H1 (cell line): ENCODE measurements at regions not wholly inside any gene's neighbourhood (a gene's known extent, or its start where the extent isn't known, plus 50 kb on each side); places are given as distances from the start of the nearest gene placed in this dataset.

Experiments
- CTCF ChIA-PET: fragments of 300-600 bp; sonication (Branson Sonifier 250); formaldehyde crosslinking; loops from one replicate; lab custom pipeline; 2021; ENCODE audit not compliant: partially characterized antibody; lab: Charles Lee
- POLR2A ChIA-PET: fragments of 300-600 bp; sonication (Branson Sonifier 250); formaldehyde crosslinking; loops from one replicate; lab custom pipeline; 2021; ENCODE audit warnings: inconsistent platforms; ENCODE audit not compliant: partially characterized antibody; lab: Charles Lee
- DNase-seq, 2 experiments: peaks; one replicate each; pipeline versions ENCODE4 v3.0.0 to v3.0.0-alpha.2; 2010 to 2022; ENCODE audit warnings: low spot score in 2 of 2, low read depth in 1 of 2, mixed read lengths in 1 of 2
- FAIRE-seq: peaks from 2 replicates; lab custom pipeline; 2011; peaks lifted over from hg19 to GRCh38; lab: Jason Lieb, UNC
- H2AFZ ChIP-seq: 2 replicates; pipeline ENCODE4 v1.8.1; 2012; ENCODE audit warnings: low read length, inconsistent platforms
- H2AK5ac ChIP-seq: 2 replicates; pipeline ENCODE4 v1.6.1; 2013; ENCODE audit warnings: low read depth, low read length
- H2BK120ac ChIP-seq: replicated peaks from 2 replicates; pipeline ENCODE3; 2013; ENCODE audit warnings: low read depth, low read length, inconsistent platforms
- H2BK12ac ChIP-seq: 2 replicates; pipeline ENCODE4 v1.6.1; 2013; ENCODE audit warnings: low read depth, low read length
- H2BK15ac ChIP-seq: 2 replicates; pipeline ENCODE4 v1.6.1; 2013; ENCODE audit warnings: low read length
- H2BK20ac ChIP-seq: 2 replicates; pipeline ENCODE4 v1.6.1; 2013; ENCODE audit warnings: low read length
- H2BK5ac ChIP-seq: 2 replicates; pipeline ENCODE4 v1.6.1; 2013; ENCODE audit warnings: low read depth, low read length
- H3K14ac ChIP-seq: 2 replicates; pipeline ENCODE4 v1.6.1; 2013; ENCODE audit warnings: inconsistent platforms; ENCODE audit not compliant: insufficient read length
- H3K18ac ChIP-seq: 2 replicates; pipeline ENCODE4 v1.6.1; 2013; ENCODE audit warnings: low read length; ENCODE audit errors: extremely low read depth
- H3K23ac ChIP-seq: 2 replicates; pipeline ENCODE4 v1.6.1; 2013; ENCODE audit warnings: inconsistent platforms; ENCODE audit not compliant: insufficient read length
- H3K23me2 ChIP-seq: 2 replicates; pipeline ENCODE4 v1.6.1; 2013; ENCODE audit warnings: low read depth, low read length
- H3K27ac ChIP-seq: 2 replicates; pipeline ENCODE4 v1.6.1; 2011; ENCODE audit warnings: low read depth, low read length, inconsistent platforms
- H3K27me3 ChIP-seq, 4 experiments: replicated peaks in 1 of 4; 1 replicate in 1 of 4; 2 replicates in 3 of 4; pipeline versions ENCODE4 v1.6.1 to v1.8.1; 2011 to 2013; ENCODE audit warnings: low read length in 3 of 4, mild to moderate bottlenecking in 3 of 4, inconsistent platforms in 2 of 4, mixed read lengths in 2 of 4, moderate library complexity in 1 of 4; ENCODE audit not compliant: control insufficient read depth in 3 of 4, insufficient read depth in 3 of 4; ENCODE audit errors: extremely low read depth in 1 of 4
- H3K36me3 ChIP-seq, 4 experiments: 2 replicates each; pipeline versions ENCODE4 v1.6.1 to v1.8.1; 2011 to 2013; ENCODE audit warnings: mild to moderate bottlenecking in 4 of 4, low read length in 3 of 4, moderate library complexity in 2 of 4, control low read depth in 1 of 4, inconsistent platforms in 1 of 4; ENCODE audit not compliant: insufficient read depth in 4 of 4, control insufficient read depth in 2 of 4
- H3K4ac ChIP-seq: replicated peaks from 2 replicates; pipeline ENCODE3; 2013; ENCODE audit warnings: low read length, low read depth, mixed read lengths, inconsistent platforms; ENCODE audit not compliant: insufficient read length
- H3K4me1 ChIP-seq, 4 experiments: replicated peaks in 1 of 4; 1 replicate in 1 of 4; 2 replicates in 3 of 4; pipeline versions ENCODE4 v1.6.1 to v1.8.1; 2011 to 2013; ENCODE audit warnings: low read length in 3 of 4, inconsistent platforms in 2 of 4, mixed read lengths in 1 of 4; ENCODE audit not compliant: insufficient read depth in 4 of 4, control insufficient read depth in 3 of 4
- H3K4me2 ChIP-seq, 2 experiments: 2 replicates each; pipeline versions ENCODE4 v1.6.1 to v1.8.1; 2011 to 2013; ENCODE audit warnings: low read depth in 2 of 2, low read length in 2 of 2, control low read depth in 1 of 2, inconsistent platforms in 1 of 2, mild to moderate bottlenecking in 1 of 2; ENCODE audit not compliant: insufficient read depth in 1 of 2
- H3K4me3 ChIP-seq, 4 experiments: fragments of 200-600, 300-600 bp in 1 of 4; sonication (generic), shearing (Covaris generic), sonication (Bioruptor Twin) in 1 of 4; 2 replicates each; pipeline versions ENCODE4 v1.5.1 to v1.8.1; 2011 to 2016; ENCODE audit warnings: low read length in 4 of 4, low read depth in 3 of 4, control low read depth in 2 of 4, inconsistent platforms in 2 of 4, mild to moderate bottlenecking in 2 of 4, mixed read lengths in 1 of 4, moderate library complexity in 1 of 4; ENCODE audit not compliant: insufficient read depth in 2 of 4; ENCODE audit errors: extremely low read depth in 1 of 4
- H3K56ac ChIP-seq: replicated peaks from 2 replicates; pipeline ENCODE3; 2013; ENCODE audit warnings: low read depth, mild to moderate bottlenecking, mixed read lengths, low read length, inconsistent platforms; ENCODE audit not compliant: insufficient read length
- H3K79me1 ChIP-seq: 2 replicates; pipeline ENCODE4 v1.6.1; 2013; ENCODE audit warnings: low read depth, low read length, control low read depth
- H3K79me2 ChIP-seq, 2 experiments: 2 replicates each; pipeline versions ENCODE4 v1.6.1 to v1.8.1; 2012 to 2013; ENCODE audit warnings: low read length in 2 of 2, mild to moderate bottlenecking in 2 of 2, inconsistent platforms in 1 of 2; ENCODE audit not compliant: insufficient read depth in 2 of 2, control insufficient read depth in 1 of 2
- H3K9ac ChIP-seq, 4 experiments: replicated peaks in 1 of 4; 1 replicate in 1 of 4; 2 replicates in 3 of 4; pipeline versions ENCODE4 v1.6.1 to v1.8.1; 2011 to 2013; ENCODE audit warnings: low read depth in 3 of 4, low read length in 3 of 4, control low read depth in 2 of 4, mild to moderate bottlenecking in 2 of 4, moderate library complexity in 2 of 4, inconsistent platforms in 1 of 4; ENCODE audit errors: extremely low read depth in 1 of 4
- H3K9me3 ChIP-seq, 2 experiments: 2 replicates each; pipeline versions ENCODE4 v1.6.1 to v1.8.1; 2012 to 2013; ENCODE audit warnings: mild to moderate bottlenecking in 2 of 2, moderate library complexity in 2 of 2, control low read depth in 1 of 2, inconsistent platforms in 1 of 2, low read depth in 1 of 2, low read length in 1 of 2, mixed read lengths in 1 of 2; ENCODE audit not compliant: insufficient read depth in 2 of 2
- H4K20me1 ChIP-seq, 2 experiments: replicated peaks in 1 of 2; 2 replicates each; pipeline versions ENCODE3 to v1.8.1; 2011 to 2013; ENCODE audit warnings: inconsistent platforms in 2 of 2, low read length in 2 of 2, mild to moderate bottlenecking in 1 of 2; ENCODE audit not compliant: insufficient read depth in 2 of 2, control insufficient read depth in 1 of 2
- H4K5ac ChIP-seq: 2 replicates; pipeline ENCODE4 v1.6.1; 2013; ENCODE audit warnings: low read length, low read depth, mixed read lengths, inconsistent platforms; ENCODE audit not compliant: insufficient read length
- H4K8ac ChIP-seq: 2 replicates; pipeline ENCODE4 v1.8.0; 2013; ENCODE audit warnings: mild to moderate bottlenecking, moderate library complexity, low read length, inconsistent platforms; ENCODE audit not compliant: insufficient read depth; ENCODE audit errors: extremely low read depth
- H4K91ac ChIP-seq: replicated peaks from 2 replicates; pipeline ENCODE3; 2013; ENCODE audit warnings: low read length, mixed read lengths, inconsistent platforms; ENCODE audit not compliant: insufficient read length
- CBX5 ChIP-seq: fragments of 300-800, 300-1000 bp; sonication (generic); IDR thresholded peaks from 2 replicates; pipeline ENCODE4 v1.7.1; 2016; ENCODE audit warnings: antibody characterized with exemption, low read length, low read depth
- GTF2F1 ChIP-seq: IDR thresholded peaks from 2 replicates; pipeline ENCODE4 v1.6.1; 2012; ENCODE audit warnings: low read depth, low read length, improper control_type of control experiment, borderline replicate concordance
- SP4 ChIP-seq: IDR thresholded peaks from 2 replicates; pipeline ENCODE4 v1.6.1; 2012; ENCODE audit warnings: low read length, inconsistent platforms
- TAF7 ChIP-seq: optimal IDR thresholded peaks from 2 replicates; pipeline ENCODE3; 2011; ENCODE audit warnings: low read depth, mild to moderate bottlenecking, inconsistent platforms, low read length, moderate library complexity, borderline replicate concordance
- TBP ChIP-seq: IDR thresholded peaks from 2 replicates; pipeline ENCODE4 v1.6.1; 2011; ENCODE audit warnings: low read depth, low read length, improper control_type of control experiment
- YY1 ChIP-seq: IDR thresholded peaks from 2 replicates; pipeline ENCODE4 v1.6.1; 2011; ENCODE audit warnings: low read depth, mild to moderate bottlenecking, low read length
- WGBS, 2 experiments: shearing (Covaris generic) in 1 of 2; methylation state at CpG; one replicate each; pipeline versions ENCODE4 v1.1.6 to v1.1.7; 2013 to 2015; ENCODE audit warnings: low lambda C conversion rate in 2 of 2, mixed read lengths in 2 of 2, inconsistent platforms in 1 of 2, low coverage in 1 of 2, missing lambda C conversion rate in 1 of 2; ENCODE audit not compliant: insufficient replicate concordance in 2 of 2, insufficient coverage in 1 of 2, insufficient read length in 1 of 2; ENCODE audit errors: extremely low coverage in 1 of 2, missing lambda C conversion rate in 1 of 2; 5-methylcytosine and 5-hydroxymethylcytosine counted together

GRCh38 chr2:75788154-75788553 lies 77.4 kb upstream of the GCFC2 start:
- Histone ChIP-seq H3K4me2 (no peak overlapping the region), H3K56ac (no peak overlapping the region), H3K23ac (no peak overlapping the region), H3K4ac (no peak overlapping the region), H2AFZ (peak overlapping the region; percentile 89; the same call in 1 of the 2 replicates), H2BK5ac (no peak overlapping the region), H4K20me1 (no peaks in the 10 kb centered on the region), H3K14ac (no peak overlapping the region), H2BK120ac (no peak overlapping the region), H3K36me3 (no peaks in the 10 kb centered on the region), H3K27ac (no peak overlapping the region), H3K18ac (no peak overlapping the region), H3K79me2 (no peaks in the 10 kb centered on the region), H2BK12ac (no peak overlapping the region), H4K91ac (no peak overlapping the region), H2BK20ac (no peak overlapping the region), H4K8ac (no peak overlapping the region), H4K5ac (no peak overlapping the region), H3K23me2 (no peaks in the 10 kb centered on the region), H3K9ac (no peak overlapping the region), H3K4me1 (peaks cover 0 to 11% (median 1%) of the 10 kb centered on the region in 4 experiments; a peak in 1 of 7 replicates), H2BK15ac (no peak overlapping the region), H3K27me3 (no peaks in the 10 kb centered on the region), H3K4me3 (no peak overlapping the region), H3K79me1 (no peaks in the 10 kb centered on the region), H3K9me3 (no peaks in the 10 kb centered on the region), H2AK5ac (no peak overlapping the region)
- WGBS, 2 experiments = 96% methylated on average over 4 of the region's 4 CpGs; no CpG with 5 or more reads in 1 of the 2 experiments
- no peak for FAIRE-seq
- DNase-seq = no peak
- ChIA-PET POLR2A (no interaction called here), CTCF (interaction anchor here (1.5 kb wide), 3 partner anchors 9 to 812 kb away, joined by 5 to 7 read pairs (median 6); no protein-coding TSS in a partner anchor)
- no peak for TF ChIP-seq TAF7
- TF ChIP-seq YY1 = no peak
- no peak for TF ChIP-seq SP4
- no peak for TF ChIP-seq GTF2F1
- no peak for TF ChIP-seq CBX5
- TF ChIP-seq TBP = no peak
